Thyroid gland (tissue), 4 donors: ENCODE measurements at regions not wholly inside any gene's neighbourhood (a gene's known extent, or its start where the extent isn't known, plus 50 kb on each side); places are given as distances from the start of the nearest gene placed in this dataset.

Experiments
- CTCF ChIP-seq, 6 experiments: fragments of 200-600 bp in 3 of 6; fragments of 450-650 bp in 3 of 6; sonication (generic) in 3 of 6; IDR thresholded peaks; one replicate each; pipeline ENCODE4 v1.5.1; 2016 to 2019; ENCODE audit warnings: antibody characterized with exemption in 6 of 6, mild to moderate bottlenecking in 2 of 6, inconsistent platforms in 1 of 6, moderate library complexity in 1 of 6
- POLR2A ChIP-seq, 2 donors: fragments of 450-650 bp; IDR thresholded peaks; one replicate each; pipeline ENCODE4 v1.6.1; 2017; ENCODE audit warnings: antibody characterized with exemption in 2 of 2, mild to moderate bottlenecking in 2 of 2, moderate library complexity in 1 of 2

- no peak for TF ChIP-seq CTCF (IDR thresholded peaks at IDR 0.05)
- TF ChIP-seq POLR2A (IDR thresholded peaks at IDR 0.05) = no peak
Observed at GRCh38 chr4:10171055-10171454, 54.5 kb upstream of the WDR1 start.
